ENCODE measurements at regions not wholly inside any gene's neighbourhood (a gene's known extent, or its start where the extent isn't known, plus 50 kb on each side); places are given as distances from the start of the nearest gene placed in this dataset.

DNA sequence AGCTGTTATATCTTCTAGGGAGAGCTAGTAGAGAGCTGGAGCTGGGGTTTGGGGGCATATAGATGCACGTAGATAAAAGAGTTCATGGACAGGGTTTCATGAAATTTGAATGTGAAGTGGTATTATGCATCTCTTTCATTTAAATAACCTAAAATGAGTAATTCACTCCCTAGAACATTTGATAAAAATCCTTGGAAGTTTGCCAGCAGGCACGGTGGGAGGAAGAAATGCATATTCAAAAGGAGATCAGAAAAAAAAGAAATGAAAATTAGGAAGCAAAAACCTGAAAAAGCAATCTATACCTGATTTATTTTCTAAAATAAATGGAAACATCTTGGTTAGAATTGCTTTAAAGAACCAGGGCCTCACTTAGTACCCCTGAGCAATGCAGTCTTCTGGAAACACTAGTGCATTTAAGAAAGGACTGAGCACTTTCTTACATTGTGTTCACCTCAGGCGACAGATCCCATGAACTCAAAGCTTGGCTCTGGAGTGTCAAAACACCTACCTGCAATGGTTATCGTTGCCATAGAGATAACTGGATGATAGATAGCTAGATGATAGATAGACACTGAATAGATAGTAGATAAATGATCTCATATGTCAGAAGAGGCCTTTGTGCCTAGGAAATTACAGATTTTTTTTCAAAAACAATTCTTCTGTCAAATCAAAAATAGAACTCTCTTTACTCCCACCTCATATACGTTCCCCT is 458.6 kb upstream of the THRB start:
- no peaks in the 10 kb centered on the region for H3K9me3 Mint-ChIP-seq (ENCODE audit: unreplicated experiment)
- no peaks in the 10 kb centered on the region for H3K36me3 Mint-ChIP-seq (ENCODE audit: insufficient read depth, unreplicated experiment)
- ChIA-PET CTCF (no interaction called here), POLR2A (interaction anchor here (0.7 kb wide), 1 partner anchor 509 kb away, joined by 3 read pairs; no protein-coding TSS in a partner anchor)
- no TSS peak for BruUV-seq (replicated peaks)
- H3K27me3 Mint-ChIP-seq (ENCODE audit: insufficient read depth, unreplicated experiment): peaks cover 26% of the 10 kb centered on the region
- Histone ChIP-seq H3K4me3 (ENCODE audit: low read depth, low read length) (no peak overlapping the region), H3K36me3 (ENCODE audit: control insufficient read depth, insufficient read depth, low read length) (no peaks in the 10 kb centered on the region), H3K9me3 (no peaks in the 10 kb centered on the region), H3K27me3 (replicated peaks; ENCODE audit: control insufficient read depth, insufficient read depth, low read length) (no peaks in the 10 kb centered on the region), H3K4me1 (no peaks in the 10 kb centered on the region)
- H3K4me1 Mint-ChIP-seq (ENCODE audit: low read depth, unreplicated experiment): no peaks in the 10 kb centered on the region
- intact Hi-C loops (cut with micrococcal nuclease; ENCODE audit: unreplicated experiment): no loop called here
- TF ChIP-seq, protein P1, sequence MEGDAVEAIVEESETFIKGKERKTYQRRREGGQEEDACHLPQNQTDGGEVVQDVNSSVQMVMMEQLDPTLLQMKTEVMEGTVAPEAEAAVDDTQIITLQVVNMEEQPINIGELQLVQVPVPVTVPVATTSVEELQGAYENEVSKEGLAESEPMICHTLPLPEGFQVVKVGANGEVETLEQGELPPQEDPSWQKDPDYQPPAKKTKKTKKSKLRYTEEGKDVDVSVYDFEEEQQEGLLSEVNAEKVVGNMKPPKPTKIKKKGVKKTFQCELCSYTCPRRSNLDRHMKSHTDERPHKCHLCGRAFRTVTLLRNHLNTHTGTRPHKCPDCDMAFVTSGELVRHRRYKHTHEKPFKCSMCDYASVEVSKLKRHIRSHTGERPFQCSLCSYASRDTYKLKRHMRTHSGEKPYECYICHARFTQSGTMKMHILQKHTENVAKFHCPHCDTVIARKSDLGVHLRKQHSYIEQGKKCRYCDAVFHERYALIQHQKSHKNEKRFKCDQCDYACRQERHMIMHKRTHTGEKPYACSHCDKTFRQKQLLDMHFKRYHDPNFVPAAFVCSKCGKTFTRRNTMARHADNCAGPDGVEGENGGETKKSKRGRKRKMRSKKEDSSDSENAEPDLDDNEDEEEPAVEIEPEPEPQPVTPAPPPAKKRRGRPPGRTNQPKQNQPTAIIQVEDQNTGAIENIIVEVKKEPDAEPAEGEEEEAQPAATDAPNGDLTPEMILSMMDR (IDR thresholded peaks at IDR 0.05; ENCODE audit: insufficient read depth in 1 of 2, low read depth in 1 of 2, low read length in 1 of 2, severe bottlenecking in 1 of 2, unreplicated experiment in 1 of 2): no peak
- H3K4me3 Mint-ChIP-seq (ENCODE audit: unreplicated experiment): no peak overlapping the region
- DNase-seq: no peak
- no peak overlapping the region for H3K27ac Mint-ChIP-seq (ENCODE audit: unreplicated experiment)

DNA sequence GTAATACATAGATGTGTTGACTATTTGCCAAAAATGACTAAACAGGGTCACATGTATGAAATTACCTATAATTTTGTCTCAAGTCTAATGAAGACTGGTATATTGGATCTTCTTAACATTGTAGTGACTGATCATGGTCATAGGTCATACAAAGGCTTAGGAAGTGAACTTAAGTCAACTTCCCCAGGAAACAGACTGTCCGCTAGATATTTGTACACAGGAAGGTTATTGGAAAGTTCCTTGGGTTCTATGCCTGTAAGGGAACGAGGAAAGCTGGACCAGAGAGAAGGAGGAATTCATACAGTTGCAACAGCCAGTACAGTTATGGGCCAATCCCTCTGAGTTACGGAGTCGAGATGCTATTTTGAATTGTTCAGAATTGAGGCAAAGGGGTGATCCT is 462.0 kb upstream of the THRB start:
- no peaks in the 10 kb centered on the region for H3K36me3 ChIP-seq (ENCODE audit: control insufficient read depth, insufficient read depth, low read length)
- BruUV-seq (replicated peaks): no TSS peak
- no peak overlapping the region for H3K4me3 ChIP-seq (ENCODE audit: low read depth, low read length)
- H3K36me3 Mint-ChIP-seq (ENCODE audit: insufficient read depth, unreplicated experiment): no peaks in the 10 kb centered on the region
- no peaks in the 10 kb centered on the region for H3K9me3 ChIP-seq
- H3K4me1 Mint-ChIP-seq (ENCODE audit: low read depth, unreplicated experiment): no peaks in the 10 kb centered on the region
- TF ChIP-seq, protein P1 (IDR thresholded peaks at IDR 0.05; ENCODE audit: insufficient read depth in 1 of 2, low read depth in 1 of 2, low read length in 1 of 2, severe bottlenecking in 1 of 2, unreplicated experiment in 1 of 2): no peak
- no peaks in the 10 kb centered on the region for H3K27me3 ChIP-seq (replicated peaks; ENCODE audit: control insufficient read depth, insufficient read depth, low read length)
- no peaks in the 10 kb centered on the region for H3K4me1 ChIP-seq
- no peaks in the 10 kb centered on the region for H3K9me3 Mint-ChIP-seq (ENCODE audit: unreplicated experiment)
- H3K27me3 Mint-ChIP-seq (ENCODE audit: insufficient read depth, unreplicated experiment): peaks cover 13% of the 10 kb centered on the region
- no peak for DNase-seq
- ChIA-PET CTCF (no interaction called here), POLR2A (no interaction called here)
- intact Hi-C loops (cut with micrococcal nuclease; ENCODE audit: unreplicated experiment): no loop called here
- no peak overlapping the region for H3K4me3 Mint-ChIP-seq (ENCODE audit: unreplicated experiment)
- no peak overlapping the region for H3K27ac Mint-ChIP-seq (ENCODE audit: unreplicated experiment)

DNA sequence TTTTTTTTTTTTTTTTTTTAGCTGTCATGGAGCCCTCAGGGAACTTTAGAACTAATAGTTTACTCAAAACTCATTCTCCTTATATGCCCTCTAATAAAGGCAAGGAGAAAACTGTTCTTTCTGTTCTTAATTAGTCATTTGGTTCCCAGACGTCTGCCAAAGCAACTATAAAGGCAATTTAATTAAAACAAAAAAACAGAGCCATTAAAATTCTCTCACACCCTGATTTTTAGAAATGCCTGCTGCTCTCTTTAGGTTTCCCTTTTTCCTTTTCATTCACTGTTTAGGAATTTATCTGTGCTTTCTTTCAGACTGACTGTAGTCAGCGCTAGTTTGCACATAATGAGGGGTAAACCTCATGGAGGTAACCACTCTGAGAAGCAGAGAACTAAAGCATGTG is 463.6 kb upstream of the THRB start:
- intact Hi-C loops (cut with micrococcal nuclease; ENCODE audit: unreplicated experiment): no loop called here
- Histone ChIP-seq H3K27me3 (replicated peaks; ENCODE audit: control insufficient read depth, insufficient read depth, low read length) (no peaks in the 10 kb centered on the region; the same call in 1 of the 2 replicates), H3K36me3 (ENCODE audit: control insufficient read depth, insufficient read depth, low read length) (no peaks in the 10 kb centered on the region), H3K4me1 (no peaks in the 10 kb centered on the region), H3K4me3 (ENCODE audit: low read depth, low read length) (no peak overlapping the region), H3K9me3 (no peaks in the 10 kb centered on the region)
- no peaks in the 10 kb centered on the region for H3K9me3 Mint-ChIP-seq (ENCODE audit: unreplicated experiment)
- H3K36me3 Mint-ChIP-seq (ENCODE audit: insufficient read depth, unreplicated experiment): no peaks in the 10 kb centered on the region
- CTCF ChIA-PET: no interaction called here
- no peaks in the 10 kb centered on the region for H3K4me1 Mint-ChIP-seq (ENCODE audit: low read depth, unreplicated experiment)
- no TSS peak for BruUV-seq (replicated peaks)
- TF ChIP-seq, protein P1 (IDR thresholded peaks at IDR 0.05; ENCODE audit: insufficient read depth in 1 of 2, low read depth in 1 of 2, low read length in 1 of 2, severe bottlenecking in 1 of 2, unreplicated experiment in 1 of 2): no peak
- DNase-seq: no peak
- no peak overlapping the region for H3K4me3 Mint-ChIP-seq (ENCODE audit: unreplicated experiment)
- no peak overlapping the region for H3K27ac Mint-ChIP-seq (ENCODE audit: unreplicated experiment)
- POLR2A ChIA-PET: no interaction called here
- peaks cover 10% of the 10 kb centered on the region for H3K27me3 Mint-ChIP-seq (ENCODE audit: insufficient read depth, unreplicated experiment)

Data from Caco-2 (cell line).